GM18870 (cell line): ENCODE measurements at regions not wholly inside any gene's neighbourhood (a gene's known extent, or its start where the extent isn't known, plus 50 kb on each side); places are given as distances from the start of the nearest gene placed in this dataset.
"Not testable (repeated sequence)": the region's sequence is repeated elsewhere in the genome, so short reads cannot be mapped to it uniquely, and the experiment has no call there.

Experiments used
- ATAC-seq: cut with Tn5 transposase; IDR thresholded peaks from one replicate; pipeline ENCODE4 v1.9.1; 2021; ENCODE audit warnings: moderate library complexity; ENCODE audit not compliant: unreplicated experiment

GRCh38 chr4:81375745-81376144 is 96.0 kb downstream of the RASGEF1B start:
- no peak for ATAC-seq

GRCh38 chr4:81369886-81370285 is 101.8 kb downstream of the RASGEF1B start:
- no peak for ATAC-seq

GRCh38 chr4:81366779-81367178 is 104.9 kb downstream of the RASGEF1B start:
- ATAC-seq: no peak

- ATAC-seq: no peak
These were observed 111.0 kb downstream of the RASGEF1B start for GRCh38 chr4:81360737-81361136.

GRCh38 chr4:81359207-81359606 is 112.5 kb downstream of the RASGEF1B start:
- ATAC-seq: no peak

GRCh38 chr4:81358154-81358553 is 113.6 kb downstream of the RASGEF1B start:
- no peak for ATAC-seq

- no peak for ATAC-seq
These were observed 115.1 kb downstream of the RASGEF1B start for GRCh38 chr4:81356621-81357020.

GRCh38 chr4:81355136-81355535 is 116.6 kb downstream of the RASGEF1B start:
- ATAC-seq: no peak

- ATAC-seq: no peak
These were observed 117.8 kb downstream of the RASGEF1B start for GRCh38 chr4:81353861-81354260.

GRCh38 chr4:81352446-81352835 is 119.3 kb downstream of the RASGEF1B start:
- no peak for ATAC-seq

- ATAC-seq: peak; percentile 84
These were observed 119.9 kb downstream of the RASGEF1B start for GRCh38 chr4:81351654-81352445.

- ATAC-seq: no peak
These were observed 121.7 kb downstream of the RASGEF1B start for GRCh38 chr4:81350040-81350439.

- ATAC-seq: no peak
These were observed 123.0 kb downstream of the RASGEF1B start for GRCh38 chr4:81348778-81349094.

GRCh38 chr4:81348086-81348777 is 123.5 kb downstream of the RASGEF1B start:
- ATAC-seq: no peak

- ATAC-seq: no peak
These were observed 125.0 kb downstream of the RASGEF1B start for GRCh38 chr4:81346719-81347118.

GRCh38 chr4:81343536-81343935 is 128.2 kb downstream of the RASGEF1B start:
- ATAC-seq: no peak

- no peak for ATAC-seq
These were observed 128.0 kb upstream of the PRKG2 start for GRCh38 chr4:81343046-81343445.

- no peak for ATAC-seq
These were observed 122.2 kb upstream of the PRKG2 start for GRCh38 chr4:81337211-81337610.

- no peak for ATAC-seq
These were observed 120.3 kb upstream of the PRKG2 start for GRCh38 chr4:81335122-81335912.

- no peak for ATAC-seq
These were observed 115.0 kb upstream of the PRKG2 start for GRCh38 chr4:81330018-81330417.

GRCh38 chr4:81326581-81326980 is 111.6 kb upstream of the PRKG2 start:
- ATAC-seq: no peak

GRCh38 chr4:81324594-81324993 is 109.6 kb upstream of the PRKG2 start:
- ATAC-seq: not testable (repeated sequence)
